ENCODE measurements at regions not wholly inside any gene's neighbourhood (a gene's known extent, or its start where the extent isn't known, plus 50 kb on each side); places are given as distances from the start of the nearest gene placed in this dataset.

DNA sequence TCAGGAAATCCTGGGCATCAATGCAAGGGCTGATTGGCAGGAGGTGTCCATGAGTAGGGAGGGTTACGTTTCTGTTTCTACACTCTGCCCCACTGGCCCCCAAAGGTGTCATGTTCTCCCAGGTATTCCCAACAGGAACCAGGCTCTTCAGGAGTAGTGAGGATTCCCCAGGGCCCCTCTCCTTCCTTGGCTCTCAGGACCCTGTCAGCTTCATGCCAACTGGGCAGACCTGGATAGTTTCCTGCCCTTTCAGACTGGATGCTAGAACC lies 480.6 kb upstream of the HS6ST1 start:
- Mint-ChIP-seq H3K4me3 (no peak overlapping the region), H3K4me1 (peaks cover 20% of the 10 kb centered on the region), H3K27ac (no peak overlapping the region), H3K27me3 (ENCODE audit: low read depth) (peaks cover 4% of the 10 kb centered on the region), H3K9me3 (peaks cover 5% of the 10 kb centered on the region), H3K36me3 (ENCODE audit: low read depth) (no peaks in the 10 kb centered on the region)
- TF ChIP-seq, protein P1, sequence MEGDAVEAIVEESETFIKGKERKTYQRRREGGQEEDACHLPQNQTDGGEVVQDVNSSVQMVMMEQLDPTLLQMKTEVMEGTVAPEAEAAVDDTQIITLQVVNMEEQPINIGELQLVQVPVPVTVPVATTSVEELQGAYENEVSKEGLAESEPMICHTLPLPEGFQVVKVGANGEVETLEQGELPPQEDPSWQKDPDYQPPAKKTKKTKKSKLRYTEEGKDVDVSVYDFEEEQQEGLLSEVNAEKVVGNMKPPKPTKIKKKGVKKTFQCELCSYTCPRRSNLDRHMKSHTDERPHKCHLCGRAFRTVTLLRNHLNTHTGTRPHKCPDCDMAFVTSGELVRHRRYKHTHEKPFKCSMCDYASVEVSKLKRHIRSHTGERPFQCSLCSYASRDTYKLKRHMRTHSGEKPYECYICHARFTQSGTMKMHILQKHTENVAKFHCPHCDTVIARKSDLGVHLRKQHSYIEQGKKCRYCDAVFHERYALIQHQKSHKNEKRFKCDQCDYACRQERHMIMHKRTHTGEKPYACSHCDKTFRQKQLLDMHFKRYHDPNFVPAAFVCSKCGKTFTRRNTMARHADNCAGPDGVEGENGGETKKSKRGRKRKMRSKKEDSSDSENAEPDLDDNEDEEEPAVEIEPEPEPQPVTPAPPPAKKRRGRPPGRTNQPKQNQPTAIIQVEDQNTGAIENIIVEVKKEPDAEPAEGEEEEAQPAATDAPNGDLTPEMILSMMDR (IDR thresholded peaks at IDR 0.05; ENCODE audit: unreplicated experiment in 3 of 3), result no peak

DNA sequence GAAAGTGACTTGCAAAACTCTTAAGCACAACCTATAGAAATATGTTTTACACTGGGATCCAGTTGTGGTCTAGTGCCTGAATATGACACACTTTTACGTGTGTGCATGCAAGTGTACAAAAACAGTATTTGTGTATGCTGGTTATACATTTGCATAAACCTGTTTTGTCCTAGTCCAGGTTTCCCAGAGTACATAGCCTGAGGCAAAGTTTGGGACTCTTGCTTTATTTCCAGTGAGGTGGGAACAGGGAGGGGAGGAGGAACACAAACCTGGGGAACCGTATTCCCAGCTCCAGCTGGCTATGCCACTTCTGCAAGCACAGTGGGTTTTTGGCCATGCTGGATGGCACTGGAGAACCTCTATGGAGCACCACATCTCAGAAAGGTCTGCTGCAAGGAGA lies 481.1 kb upstream of the HS6ST1 start:
- TF ChIP-seq, protein P1 (IDR thresholded peaks at IDR 0.05; ENCODE audit: unreplicated experiment in 3 of 3), result no peak
- Mint-ChIP-seq H3K27ac (no peak overlapping the region), H3K36me3 (ENCODE audit: low read depth) (no peaks in the 10 kb centered on the region), H3K9me3 (peaks cover 5% of the 10 kb centered on the region), H3K27me3 (ENCODE audit: low read depth) (peaks cover 4% of the 10 kb centered on the region), H3K4me3 (no peak overlapping the region), H3K4me1 (peaks cover 17% of the 10 kb centered on the region)

DNA sequence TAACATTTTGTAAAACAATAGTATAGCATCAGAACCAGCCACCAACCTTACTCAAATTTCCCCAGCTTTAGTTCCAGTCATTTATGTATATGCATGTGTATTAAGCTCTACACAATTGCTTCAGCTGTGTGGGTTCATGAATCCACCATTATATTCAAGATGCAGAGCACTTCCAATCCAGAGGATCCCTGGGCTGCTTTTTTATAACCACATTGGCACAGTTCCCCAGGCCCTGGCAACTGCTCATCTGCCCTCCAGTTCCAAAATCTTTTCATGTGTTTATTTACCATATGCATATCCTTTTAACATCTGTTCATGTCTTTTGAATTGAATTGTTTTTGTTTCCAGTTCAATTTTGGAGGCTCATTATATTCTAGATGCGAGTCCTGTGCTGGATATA lies 482.9 kb upstream of the HS6ST1 start:
- peaks cover 17% of the 10 kb centered on the region for H3K4me1 Mint-ChIP-seq
- H3K27me3 Mint-ChIP-seq (ENCODE audit: low read depth), result peaks cover 4% of the 10 kb centered on the region
- TF ChIP-seq, protein P1 (IDR thresholded peaks at IDR 0.05; ENCODE audit: unreplicated experiment in 3 of 3), result no peak
- peak overlapping the region in 1 of 3 experiments; percentile 3 for H3K27ac Mint-ChIP-seq
- H3K36me3 Mint-ChIP-seq (ENCODE audit: low read depth), result no peaks in the 10 kb centered on the region
- no peak overlapping the region for H3K4me3 Mint-ChIP-seq
- peaks cover 5% of the 10 kb centered on the region for H3K9me3 Mint-ChIP-seq

DNA sequence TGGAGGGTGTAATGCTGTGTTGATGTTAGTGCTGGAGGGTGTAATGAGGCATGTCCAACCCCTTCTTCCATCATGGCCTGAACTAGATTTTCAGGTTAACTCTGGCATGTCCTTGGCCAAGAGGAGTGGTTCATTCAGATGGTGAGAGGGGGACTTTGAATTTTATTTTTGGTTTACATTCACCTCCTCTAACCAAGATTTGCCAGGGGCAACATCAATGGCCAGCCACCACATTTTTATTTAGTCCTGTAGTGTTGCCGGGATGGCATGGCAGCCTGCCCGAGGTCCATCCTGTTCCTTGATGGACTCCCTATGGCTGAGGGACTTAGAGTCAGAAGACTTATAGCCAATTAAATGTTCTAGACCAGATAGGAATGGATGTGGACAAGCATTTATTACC lies 484.6 kb upstream of the HS6ST1 start:
- Mint-ChIP-seq H3K27ac (no peak overlapping the region), H3K36me3 (ENCODE audit: low read depth) (no peaks in the 10 kb centered on the region), H3K4me3 (no peak overlapping the region), H3K27me3 (ENCODE audit: low read depth) (peaks cover 4% of the 10 kb centered on the region), H3K4me1 (peaks cover 17% of the 10 kb centered on the region), H3K9me3 (peaks cover 11% of the 10 kb centered on the region)
- TF ChIP-seq, protein P1 (IDR thresholded peaks at IDR 0.05; ENCODE audit: unreplicated experiment in 3 of 3), result no peak

DNA sequence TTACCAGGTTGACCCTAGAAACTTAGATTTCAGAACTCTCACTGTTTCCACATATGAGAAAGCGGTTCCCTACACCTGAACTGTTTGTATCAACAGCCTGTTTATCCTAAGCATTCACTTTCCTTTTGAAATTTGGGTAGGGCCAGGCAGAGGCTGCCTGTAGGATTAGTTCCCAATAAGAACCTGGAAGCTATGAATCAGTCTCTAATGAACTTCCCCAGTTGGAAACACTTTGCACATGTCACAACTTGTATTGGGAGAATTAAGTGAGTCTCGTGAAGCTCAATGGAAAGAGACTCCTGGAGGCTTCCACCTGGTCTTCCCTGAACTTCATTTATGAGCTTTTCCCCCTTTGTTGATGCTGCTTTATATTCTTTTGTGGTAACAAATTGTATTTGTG lies 486.6 kb upstream of the HS6ST1 start:
- Mint-ChIP-seq H3K9me3 (peaks cover 18% of the 10 kb centered on the region), H3K27ac (no peak overlapping the region), H3K4me3 (no peak overlapping the region), H3K36me3 (ENCODE audit: low read depth) (no peaks in the 10 kb centered on the region), H3K27me3 (ENCODE audit: low read depth) (no peaks in the 10 kb centered on the region), H3K4me1 (peaks cover 9% of the 10 kb centered on the region)
- TF ChIP-seq, protein P1 (IDR thresholded peaks at IDR 0.05; ENCODE audit: unreplicated experiment in 3 of 3), result no peak

DNA sequence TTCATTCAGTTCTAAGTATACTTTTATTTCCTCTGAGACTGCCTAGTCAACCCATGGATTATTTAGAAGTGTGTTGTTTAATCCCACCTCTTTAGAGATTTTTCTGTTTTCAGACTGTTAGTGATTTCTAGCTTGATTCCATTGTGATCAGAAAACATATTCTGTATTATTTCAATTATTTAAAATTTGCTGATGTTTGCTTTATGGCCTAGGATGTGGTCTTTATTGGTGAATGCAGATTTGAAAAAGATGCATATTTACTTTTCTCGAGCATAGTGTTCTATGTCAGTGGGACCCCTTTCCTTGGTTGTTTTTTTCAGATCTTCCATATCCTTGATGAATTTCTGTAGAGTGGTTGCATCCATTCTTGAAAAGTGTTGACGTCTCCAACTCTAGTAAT lies 487.2 kb upstream of the HS6ST1 start:
- TF ChIP-seq, protein P1 (IDR thresholded peaks at IDR 0.05; ENCODE audit: unreplicated experiment in 3 of 3), result no peak
- Mint-ChIP-seq H3K9me3 (peaks cover 23% of the 10 kb centered on the region), H3K27ac (no peak overlapping the region), H3K4me1 (peaks cover 9% of the 10 kb centered on the region), H3K27me3 (ENCODE audit: low read depth) (no peaks in the 10 kb centered on the region), H3K36me3 (ENCODE audit: low read depth) (no peaks in the 10 kb centered on the region), H3K4me3 (no peak overlapping the region)

All from nephron (organoid).